Ishikawa (cell line): ENCODE measurements at regions not wholly inside any gene's neighbourhood (a gene's known extent, or its start where the extent isn't known, plus 50 kb on each side); places are given as distances from the start of the nearest gene placed in this dataset.

Experiments used
- CREB1 ChIP-seq: IDR thresholded peaks from 2 replicates; pipeline ENCODE4 v1.6.1; 2012; ENCODE audit warnings: low read depth
- EGR1 ChIP-seq: IDR thresholded peaks from 2 replicates; pipeline ENCODE4 v1.6.1; 2012
- EP300 ChIP-seq: IDR thresholded peaks from 2 replicates; pipeline ENCODE4 v1.6.1; 2012; ENCODE audit warnings: borderline replicate concordance
- MAX ChIP-seq: IDR thresholded peaks from 2 replicates; pipeline ENCODE4 v1.6.1; 2012
- RAD21 ChIP-seq: IDR thresholded peaks from 2 replicates; pipeline ENCODE4 v1.6.1; 2012; ENCODE audit warnings: low read depth
- TAF1 ChIP-seq: IDR thresholded peaks from 2 replicates; pipeline ENCODE4 v1.6.1; 2012; ENCODE audit warnings: low read depth, mild to moderate bottlenecking
- TEAD4 ChIP-seq: IDR thresholded peaks from 2 replicates; pipeline ENCODE4 v1.6.1; 2012
- YY1 ChIP-seq: IDR thresholded peaks from 2 replicates; pipeline ENCODE4 v1.6.1; 2012; ENCODE audit warnings: low read depth
- TF ChIP-seq, protein P1 (sequence below): IDR thresholded peaks from 2 replicates; pipeline ENCODE4 v1.6.1; 2012

DNA sequence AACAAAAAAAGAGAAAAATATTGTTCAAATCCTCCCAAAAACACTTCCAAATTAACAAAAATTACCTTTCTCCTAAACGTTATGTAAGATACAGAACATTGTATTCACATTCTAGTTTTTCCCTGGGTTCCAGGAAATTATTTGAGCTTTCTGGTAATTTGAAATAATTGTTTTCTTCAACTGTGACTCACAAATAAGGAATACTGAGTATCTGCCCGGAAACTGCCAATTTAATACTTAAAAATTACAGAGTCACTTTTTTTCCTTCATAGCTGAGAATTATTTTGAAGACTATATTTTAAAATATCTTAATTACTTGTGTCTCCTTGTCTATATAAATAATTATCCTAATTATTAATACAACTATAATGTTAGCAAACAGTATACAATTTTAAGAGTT lies 709.0 kb upstream of the ARGLU1 start:
- TF ChIP-seq CREB1 (no peak), MAX (no peak), TAF1 (no peak), EP300 (no peak), EGR1 (no peak), YY1 (no peak), RAD21 (no peak), TEAD4 (no peak)
- TF ChIP-seq, protein P1, sequence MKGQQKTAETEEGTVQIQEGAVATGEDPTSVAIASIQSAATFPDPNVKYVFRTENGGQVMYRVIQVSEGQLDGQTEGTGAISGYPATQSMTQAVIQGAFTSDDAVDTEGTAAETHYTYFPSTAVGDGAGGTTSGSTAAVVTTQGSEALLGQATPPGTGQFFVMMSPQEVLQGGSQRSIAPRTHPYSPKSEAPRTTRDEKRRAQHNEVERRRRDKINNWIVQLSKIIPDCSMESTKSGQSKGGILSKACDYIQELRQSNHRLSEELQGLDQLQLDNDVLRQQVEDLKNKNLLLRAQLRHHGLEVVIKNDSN, result no peak
